ENCODE measurements at regions not wholly inside any gene's neighbourhood (a gene's known extent, or its start where the extent isn't known, plus 50 kb on each side); places are given as distances from the start of the nearest gene placed in this dataset.

- H3K4me3 Mint-ChIP-seq: no peak overlapping the region
- no peaks in the 10 kb centered on the region for H3K4me1 Mint-ChIP-seq (ENCODE audit: low read depth)
- no peaks in the 10 kb centered on the region for H3K9me3 Mint-ChIP-seq
- H3K36me3 Mint-ChIP-seq (ENCODE audit: low read depth): no peaks in the 10 kb centered on the region
- intact Hi-C loops (cut with micrococcal nuclease): no loop called here
- no peaks in the 10 kb centered on the region for H3K27me3 Mint-ChIP-seq (ENCODE audit: insufficient read depth)
- DNase-seq (ENCODE audit: low spot score): no peak
- no peak overlapping the region for H3K27ac Mint-ChIP-seq
Measured at GRCh38 chr11:127182586-127183203, 182.1 kb upstream of the KIRREL3 start.

GRCh38 chr11:127157225-127157624 is 156.7 kb upstream of the KIRREL3 start:
- Mint-ChIP-seq H3K4me3 (no peak overlapping the region), H3K36me3 (ENCODE audit: low read depth) (no peaks in the 10 kb centered on the region), H3K4me1 (ENCODE audit: low read depth) (no peaks in the 10 kb centered on the region), H3K27me3 (ENCODE audit: insufficient read depth) (no peaks in the 10 kb centered on the region), H3K9me3 (no peaks in the 10 kb centered on the region), H3K27ac (no peak overlapping the region)
- intact Hi-C loops (cut with micrococcal nuclease): no loop called here
- DNase-seq (ENCODE audit: low spot score): no peak

GRCh38 chr11:127149410-127149809 is 148.8 kb upstream of the KIRREL3 start:
- no peaks in the 10 kb centered on the region for H3K9me3 Mint-ChIP-seq
- DNase-seq (ENCODE audit: low spot score): no peak
- no peaks in the 10 kb centered on the region for H3K36me3 Mint-ChIP-seq (ENCODE audit: low read depth)
- H3K4me3 Mint-ChIP-seq: no peak overlapping the region
- intact Hi-C loops (cut with micrococcal nuclease): no loop called here
- no peaks in the 10 kb centered on the region for H3K27me3 Mint-ChIP-seq (ENCODE audit: insufficient read depth)
- H3K4me1 Mint-ChIP-seq (ENCODE audit: low read depth): no peaks in the 10 kb centered on the region
- H3K27ac Mint-ChIP-seq: no peak overlapping the region

- no peak for DNase-seq (ENCODE audit: low spot score)
- no peaks in the 10 kb centered on the region for H3K36me3 Mint-ChIP-seq (ENCODE audit: low read depth)
- no peaks in the 10 kb centered on the region for H3K27me3 Mint-ChIP-seq (ENCODE audit: insufficient read depth)
- H3K27ac Mint-ChIP-seq: no peak overlapping the region
- H3K4me1 Mint-ChIP-seq (ENCODE audit: low read depth): no peaks in the 10 kb centered on the region
- no peaks in the 10 kb centered on the region for H3K9me3 Mint-ChIP-seq
- intact Hi-C loops (cut with micrococcal nuclease): no loop called here
- H3K4me3 Mint-ChIP-seq: no peak overlapping the region
Measured at GRCh38 chr11:127143251-127143650, 142.7 kb upstream of the KIRREL3 start.

- no peaks in the 10 kb centered on the region for H3K27me3 Mint-ChIP-seq (ENCODE audit: insufficient read depth)
Measured at GRCh38 chr11:127138613-127139012, 138.0 kb upstream of the KIRREL3 start.

GRCh38 chr11:127137771-127138280 is 137.3 kb upstream of the KIRREL3 start:
- H3K9me3 Mint-ChIP-seq: no peaks in the 10 kb centered on the region
- intact Hi-C loops (cut with micrococcal nuclease): no loop called here
- no peak overlapping the region for H3K4me3 Mint-ChIP-seq
- H3K4me1 Mint-ChIP-seq (ENCODE audit: low read depth): no peaks in the 10 kb centered on the region
- H3K27ac Mint-ChIP-seq: no peak overlapping the region
- no peaks in the 10 kb centered on the region for H3K27me3 Mint-ChIP-seq (ENCODE audit: insufficient read depth)
- DNase-seq (ENCODE audit: low spot score): no peak
- H3K36me3 Mint-ChIP-seq (ENCODE audit: low read depth): no peaks in the 10 kb centered on the region

More at GRCh38 chr11:127138613-127139012, 138.0 kb upstream of the KIRREL3 start:
- intact Hi-C loops (cut with micrococcal nuclease): no loop called here
- DNase-seq (ENCODE audit: low spot score): no peak
- no peaks in the 10 kb centered on the region for H3K36me3 Mint-ChIP-seq (ENCODE audit: low read depth)
- H3K9me3 Mint-ChIP-seq: no peaks in the 10 kb centered on the region
- no peaks in the 10 kb centered on the region for H3K4me1 Mint-ChIP-seq (ENCODE audit: low read depth)
- H3K4me3 Mint-ChIP-seq: no peak overlapping the region
- H3K27ac Mint-ChIP-seq: no peak overlapping the region

GRCh38 chr11:127136438-127136837 is 135.9 kb upstream of the KIRREL3 start:
- Mint-ChIP-seq H3K27ac (no peak overlapping the region), H3K9me3 (no peaks in the 10 kb centered on the region), H3K4me1 (ENCODE audit: low read depth) (no peaks in the 10 kb centered on the region), H3K36me3 (ENCODE audit: low read depth) (no peaks in the 10 kb centered on the region), H3K27me3 (ENCODE audit: insufficient read depth) (no peaks in the 10 kb centered on the region), H3K4me3 (no peak overlapping the region)
- DNase-seq (ENCODE audit: low spot score): no peak
- intact Hi-C loops (cut with micrococcal nuclease): no loop called here

GRCh38 chr11:127135256-127135655 is 134.7 kb upstream of the KIRREL3 start:
- intact Hi-C loops (cut with micrococcal nuclease): no loop called here
- Mint-ChIP-seq H3K4me3 (no peak overlapping the region), H3K4me1 (ENCODE audit: low read depth) (no peaks in the 10 kb centered on the region), H3K27ac (no peak overlapping the region), H3K27me3 (ENCODE audit: insufficient read depth) (no peaks in the 10 kb centered on the region), H3K9me3 (no peaks in the 10 kb centered on the region), H3K36me3 (ENCODE audit: low read depth) (no peaks in the 10 kb centered on the region)
- no peak for DNase-seq (ENCODE audit: low spot score)

GRCh38 chr11:127133061-127133460 is 132.5 kb upstream of the KIRREL3 start:
- H3K4me3 Mint-ChIP-seq: no peak overlapping the region
- H3K4me1 Mint-ChIP-seq (ENCODE audit: low read depth): no peaks in the 10 kb centered on the region
- intact Hi-C loops (cut with micrococcal nuclease): no loop called here
- H3K36me3 Mint-ChIP-seq (ENCODE audit: low read depth): no peaks in the 10 kb centered on the region
- H3K27ac Mint-ChIP-seq: no peak overlapping the region
- H3K9me3 Mint-ChIP-seq: no peaks in the 10 kb centered on the region
- no peak for DNase-seq (ENCODE audit: low spot score)
- H3K27me3 Mint-ChIP-seq (ENCODE audit: insufficient read depth): no peaks in the 10 kb centered on the region

GRCh38 chr11:127130321-127130720 is 129.8 kb upstream of the KIRREL3 start:
- Mint-ChIP-seq H3K9me3 (no peaks in the 10 kb centered on the region), H3K27me3 (ENCODE audit: insufficient read depth) (no peaks in the 10 kb centered on the region), H3K27ac (no peak overlapping the region), H3K4me1 (ENCODE audit: low read depth) (no peaks in the 10 kb centered on the region), H3K36me3 (ENCODE audit: low read depth) (no peaks in the 10 kb centered on the region), H3K4me3 (no peak overlapping the region)
- intact Hi-C loops (cut with micrococcal nuclease): no loop called here
- no peak for DNase-seq (ENCODE audit: low spot score)

- H3K9me3 Mint-ChIP-seq: no peaks in the 10 kb centered on the region
- H3K27ac Mint-ChIP-seq: no peak overlapping the region
- H3K4me1 Mint-ChIP-seq (ENCODE audit: low read depth): no peaks in the 10 kb centered on the region
- no peaks in the 10 kb centered on the region for H3K27me3 Mint-ChIP-seq (ENCODE audit: insufficient read depth)
- DNase-seq (ENCODE audit: low spot score): no peak
- intact Hi-C loops (cut with micrococcal nuclease): no loop called here
- H3K4me3 Mint-ChIP-seq: no peak overlapping the region
- no peaks in the 10 kb centered on the region for H3K36me3 Mint-ChIP-seq (ENCODE audit: low read depth)
Measured at GRCh38 chr11:127126986-127127385, 126.4 kb upstream of the KIRREL3 start.

- intact Hi-C loops (cut with micrococcal nuclease): no loop called here
- no peak for DNase-seq (ENCODE audit: low spot score)
- no peaks in the 10 kb centered on the region for H3K27me3 Mint-ChIP-seq (ENCODE audit: insufficient read depth)
- H3K36me3 Mint-ChIP-seq (ENCODE audit: low read depth): no peaks in the 10 kb centered on the region
- no peaks in the 10 kb centered on the region for H3K4me1 Mint-ChIP-seq (ENCODE audit: low read depth)
- no peaks in the 10 kb centered on the region for H3K9me3 Mint-ChIP-seq
- no peak overlapping the region for H3K4me3 Mint-ChIP-seq
- H3K27ac Mint-ChIP-seq: no peak overlapping the region
Measured at GRCh38 chr11:127119356-127119755, 118.8 kb upstream of the KIRREL3 start.

GRCh38 chr11:127118811-127119210 is 118.2 kb upstream of the KIRREL3 start:
- H3K4me3 Mint-ChIP-seq: no peak overlapping the region
- no peak for DNase-seq (ENCODE audit: low spot score)
- H3K9me3 Mint-ChIP-seq: no peaks in the 10 kb centered on the region
- H3K36me3 Mint-ChIP-seq (ENCODE audit: low read depth): no peaks in the 10 kb centered on the region
- H3K27ac Mint-ChIP-seq: no peak overlapping the region
- intact Hi-C loops (cut with micrococcal nuclease): no loop called here
- H3K4me1 Mint-ChIP-seq (ENCODE audit: low read depth): no peaks in the 10 kb centered on the region
- no peaks in the 10 kb centered on the region for H3K27me3 Mint-ChIP-seq (ENCODE audit: insufficient read depth)

GRCh38 chr11:127117231-127117739 is 116.7 kb upstream of the KIRREL3 start:
- Mint-ChIP-seq H3K27me3 (ENCODE audit: insufficient read depth) (no peaks in the 10 kb centered on the region), H3K9me3 (no peaks in the 10 kb centered on the region), H3K4me3 (no peak overlapping the region), H3K27ac (no peak overlapping the region), H3K36me3 (ENCODE audit: low read depth) (no peaks in the 10 kb centered on the region), H3K4me1 (ENCODE audit: low read depth) (no peaks in the 10 kb centered on the region)
- DNase-seq (ENCODE audit: low spot score): no peak
- intact Hi-C loops (cut with micrococcal nuclease): no loop called here

All from activated T-helper 1 cell treated with anti-CD3 and anti-CD28 coated beads, Interleukin-12 subunit alpha, Interleukin-12 subunit beta, Interleukin-2, Interleukin-4 antibody, amounts not matched to agents 30 ng/mL and 10 ng/mL and 1 ng/mL, durations not matched to agents 14 hours and 24 hours and 36 hours (primary cell).